ENCODE measurements at regions not wholly inside any gene's neighbourhood (a gene's known extent, or its start where the extent isn't known, plus 50 kb on each side); places are given as distances from the start of the nearest gene placed in this dataset.

GRCh38 chr11:109300211-109300610 lies 121.8 kb upstream of the C11orf87 start:
- Histone ChIP-seq H3K4me1 (ENCODE audit: control insufficient read depth in 3 of 3, insufficient read depth in 2 of 3, low read depth in 1 of 3, low read length in 2 of 3) (no peaks in the 10 kb centered on the region), H3K4me3 (ENCODE audit: low read depth in 1 of 3, low read length in 3 of 3) (no peak overlapping the region), H3K27ac (ENCODE audit: low read depth in 1 of 3, low read length in 2 of 3) (no peak overlapping the region), H3K9me3 (ENCODE audit: control insufficient read depth in 2 of 2, insufficient read depth in 1 of 2, low read depth in 1 of 2, low read length in 1 of 2) (peaks cover 0 to 2% of the 10 kb centered on the region in 2 donors), H3K27me3 (ENCODE audit: control insufficient read depth in 3 of 3, insufficient read depth in 3 of 3, low read length in 3 of 3) (no peaks in the 10 kb centered on the region), H3K36me3 (ENCODE audit: control insufficient read depth in 3 of 3, insufficient read depth in 2 of 3, low read depth in 1 of 3, low read length in 3 of 3) (no peaks in the 10 kb centered on the region)
- DNase-seq (no peak), FAIRE-seq (no peak)
- WGBS, 3 donors, result 70 to 73% (median 70%) methylated on average over 3 of the region's 3 CpGs

DNA sequence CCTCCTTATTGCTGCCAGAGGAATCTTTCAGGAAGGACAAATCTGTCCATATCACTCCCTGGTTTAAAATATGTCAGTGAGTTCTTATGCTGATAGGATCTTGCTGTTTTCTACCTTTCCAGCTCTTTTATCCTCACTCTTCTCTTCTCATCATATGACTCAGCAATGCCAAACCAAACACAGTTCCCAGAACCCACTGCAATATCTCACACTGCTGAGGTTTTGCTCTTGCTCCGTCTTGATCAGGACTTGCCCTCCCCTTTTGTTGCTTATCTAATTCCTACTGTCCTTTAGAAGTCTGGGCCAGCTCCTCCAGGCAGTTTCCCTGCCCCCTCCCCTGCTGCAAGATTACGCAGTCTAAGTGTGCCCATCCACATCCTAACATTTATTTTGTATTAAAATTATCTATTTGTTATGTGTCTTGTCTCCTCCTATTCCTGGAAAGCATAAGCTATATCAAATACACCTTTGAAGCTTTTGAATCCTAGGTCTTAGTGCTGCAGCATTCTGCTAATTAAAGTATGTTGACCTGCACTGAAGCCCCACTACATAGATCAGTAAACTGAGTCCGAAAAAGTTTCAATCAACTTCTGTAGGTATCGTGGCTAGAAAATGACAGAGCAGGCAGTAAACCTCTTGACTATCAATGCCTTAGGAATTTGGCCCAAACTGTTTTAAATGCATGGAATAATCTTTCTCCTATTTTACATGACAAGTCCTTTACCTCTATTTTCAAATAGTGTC lies 119.2 kb upstream of the C11orf87 start:
- FAIRE-seq, result no peak
- H3K27me3 ChIP-seq (ENCODE audit: control insufficient read depth in 3 of 3, insufficient read depth in 3 of 3, low read length in 3 of 3), result no peaks in the 10 kb centered on the region

DNA sequence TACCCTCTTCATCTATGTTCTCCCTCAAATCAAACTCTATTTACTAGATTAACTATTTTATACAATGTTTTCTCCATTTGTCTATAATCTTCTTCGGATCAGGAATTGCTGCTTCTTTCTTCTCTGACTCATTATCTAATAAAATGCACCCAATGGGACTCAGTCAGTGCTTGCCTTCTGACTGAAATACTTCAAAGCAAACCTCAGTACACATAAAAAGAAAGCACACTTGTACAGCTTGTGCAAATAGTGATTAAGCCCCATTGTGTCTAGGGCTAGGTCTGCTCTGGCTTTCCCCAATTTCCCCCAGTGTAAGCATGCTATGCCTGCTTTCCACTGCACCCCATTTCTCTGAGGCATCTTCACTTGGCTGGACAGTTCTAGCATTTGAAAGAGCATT lies 118.6 kb upstream of the C11orf87 start:
- 32 to 57% (median 47%) methylated on average over 1 of the region's 1 CpG for WGBS, 3 donors
- FAIRE-seq (no peak), DNase-seq (no peak)
- Histone ChIP-seq H3K27ac (ENCODE audit: low read depth in 1 of 3, low read length in 2 of 3) (no peak overlapping the region), H3K4me3 (ENCODE audit: low read depth in 1 of 3, low read length in 3 of 3) (no peak overlapping the region), H3K4me1 (ENCODE audit: control insufficient read depth in 3 of 3, insufficient read depth in 2 of 3, low read depth in 1 of 3, low read length in 2 of 3) (no peaks in the 10 kb centered on the region), H3K36me3 (ENCODE audit: control insufficient read depth in 3 of 3, insufficient read depth in 2 of 3, low read depth in 1 of 3, low read length in 3 of 3) (no peaks in the 10 kb centered on the region), H3K27me3 (ENCODE audit: control insufficient read depth in 3 of 3, insufficient read depth in 3 of 3, low read length in 3 of 3) (no peaks in the 10 kb centered on the region), H3K9me3 (ENCODE audit: control insufficient read depth in 2 of 2, insufficient read depth in 1 of 2, low read depth in 1 of 2, low read length in 1 of 2) (no peaks in the 10 kb centered on the region)

More for the DNA sequence above, 119.2 kb upstream of the C11orf87 start:
- H3K4me3 ChIP-seq (ENCODE audit: low read depth in 1 of 3, low read length in 3 of 3), result no peak overlapping the region
- no peaks in the 10 kb centered on the region for H3K36me3 ChIP-seq (ENCODE audit: control insufficient read depth in 3 of 3, insufficient read depth in 2 of 3, low read depth in 1 of 3, low read length in 3 of 3)
- DNase-seq, result no peak
- no peak overlapping the region for H3K27ac ChIP-seq (ENCODE audit: low read depth in 1 of 3, low read length in 2 of 3)
- H3K4me1 ChIP-seq (ENCODE audit: control insufficient read depth in 3 of 3, insufficient read depth in 2 of 3, low read depth in 1 of 3, low read length in 2 of 3), result no peaks in the 10 kb centered on the region
- no peaks in the 10 kb centered on the region for H3K9me3 ChIP-seq (ENCODE audit: control insufficient read depth in 2 of 2, insufficient read depth in 1 of 2, low read depth in 1 of 2, low read length in 1 of 2)
- 65 to 74% (median 68%) methylated on average over 4 of the region's 4 CpGs for WGBS, 3 donors

DNA sequence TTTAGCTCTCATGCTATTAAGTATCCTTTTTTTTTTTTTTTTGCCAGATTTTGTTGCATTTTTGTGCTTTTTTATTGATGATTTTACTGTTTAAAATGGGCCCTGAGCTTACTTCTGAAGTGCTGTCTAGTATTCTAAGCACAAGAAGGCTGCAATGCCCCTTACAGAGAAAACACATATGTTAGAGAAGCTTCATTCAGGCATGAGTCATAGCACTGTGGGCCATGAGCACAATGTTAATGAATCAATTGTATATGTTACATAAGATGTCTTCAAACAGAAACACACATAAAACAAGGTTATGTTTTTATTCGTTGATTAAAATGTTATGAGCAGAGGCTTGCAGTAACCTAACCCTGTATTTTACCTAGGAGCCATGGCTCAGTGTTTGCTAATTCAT lies 117.8 kb upstream of the C11orf87 start:
- Histone ChIP-seq H3K27me3 (ENCODE audit: control insufficient read depth in 3 of 3, insufficient read depth in 3 of 3, low read length in 3 of 3) (no peaks in the 10 kb centered on the region), H3K36me3 (ENCODE audit: control insufficient read depth in 3 of 3, insufficient read depth in 2 of 3, low read depth in 1 of 3, low read length in 3 of 3) (no peaks in the 10 kb centered on the region), H3K9me3 (ENCODE audit: control insufficient read depth in 2 of 2, insufficient read depth in 1 of 2, low read depth in 1 of 2, low read length in 1 of 2) (no peaks in the 10 kb centered on the region), H3K4me1 (ENCODE audit: control insufficient read depth in 3 of 3, insufficient read depth in 2 of 3, low read depth in 1 of 3, low read length in 2 of 3) (no peaks in the 10 kb centered on the region), H3K4me3 (ENCODE audit: low read depth in 1 of 3, low read length in 3 of 3) (no peak overlapping the region), H3K27ac (ENCODE audit: low read depth in 1 of 3, low read length in 2 of 3) (no peak overlapping the region)
- no peak for DNase-seq
- WGBS, 3 donors, result 65 to 95% (median 91%) methylated on average over 1 of the region's 1 CpG
- no peak for FAIRE-seq

GRCh38 chr11:109305009-109305408 lies 117.0 kb upstream of the C11orf87 start:
- Histone ChIP-seq H3K9me3 (ENCODE audit: control insufficient read depth in 2 of 2, insufficient read depth in 1 of 2, low read depth in 1 of 2, low read length in 1 of 2) (no peaks in the 10 kb centered on the region), H3K27ac (ENCODE audit: low read depth in 1 of 3, low read length in 2 of 3) (no peak overlapping the region), H3K36me3 (ENCODE audit: control insufficient read depth in 3 of 3, insufficient read depth in 2 of 3, low read depth in 1 of 3, low read length in 3 of 3) (no peaks in the 10 kb centered on the region), H3K27me3 (ENCODE audit: control insufficient read depth in 3 of 3, insufficient read depth in 3 of 3, low read length in 3 of 3) (no peaks in the 10 kb centered on the region), H3K4me1 (ENCODE audit: control insufficient read depth in 3 of 3, insufficient read depth in 2 of 3, low read depth in 1 of 3, low read length in 2 of 3) (no peaks in the 10 kb centered on the region), H3K4me3 (ENCODE audit: low read depth in 1 of 3, low read length in 3 of 3) (no peak overlapping the region)
- WGBS, 3 donors, result 87 to 90% (median 89%) methylated on average over 7 of the region's 7 CpGs
- DNase-seq (no peak), FAIRE-seq (no peak)

- no peaks in the 10 kb centered on the region for H3K9me3 ChIP-seq (ENCODE audit: control insufficient read depth in 2 of 2, insufficient read depth in 1 of 2, low read depth in 1 of 2, low read length in 1 of 2)
- WGBS, 3 donors, result 48 to 70% (median 51%) methylated on average over 2 of the region's 2 CpGs
- H3K4me3 ChIP-seq (ENCODE audit: low read depth in 1 of 3, low read length in 3 of 3), result no peak overlapping the region
- no peak for DNase-seq
- H3K4me1 ChIP-seq (ENCODE audit: control insufficient read depth in 3 of 3, insufficient read depth in 2 of 3, low read depth in 1 of 3, low read length in 2 of 3), result no peaks in the 10 kb centered on the region
- H3K27ac ChIP-seq (ENCODE audit: low read depth in 1 of 3, low read length in 2 of 3), result no peak overlapping the region
- no peak for FAIRE-seq
- no peaks in the 10 kb centered on the region for H3K27me3 ChIP-seq (ENCODE audit: control insufficient read depth in 3 of 3, insufficient read depth in 3 of 3, low read length in 3 of 3)
- H3K36me3 ChIP-seq (ENCODE audit: control insufficient read depth in 3 of 3, insufficient read depth in 2 of 3, low read depth in 1 of 3, low read length in 3 of 3), result no peaks in the 10 kb centered on the region
Measured at GRCh38 chr11:109306322-109306721, 115.7 kb upstream of the C11orf87 start.

- no peaks in the 10 kb centered on the region for H3K9me3 ChIP-seq (ENCODE audit: control insufficient read depth in 2 of 2, insufficient read depth in 1 of 2, low read depth in 1 of 2, low read length in 1 of 2)
- no peak overlapping the region for H3K4me3 ChIP-seq (ENCODE audit: low read depth in 1 of 3, low read length in 3 of 3)
- DNase-seq (no peak), FAIRE-seq (no peak)
- 82 to 91% (median 88%) methylated on average over 3 of the region's 3 CpGs for WGBS, 3 donors
- no peaks in the 10 kb centered on the region for H3K4me1 ChIP-seq (ENCODE audit: control insufficient read depth in 3 of 3, insufficient read depth in 2 of 3, low read depth in 1 of 3, low read length in 2 of 3)
- H3K27ac ChIP-seq (ENCODE audit: low read depth in 1 of 3, low read length in 2 of 3), result no peak overlapping the region
- H3K36me3 ChIP-seq (ENCODE audit: control insufficient read depth in 3 of 3, insufficient read depth in 2 of 3, low read depth in 1 of 3, low read length in 3 of 3), result no peaks in the 10 kb centered on the region
- no peaks in the 10 kb centered on the region for H3K27me3 ChIP-seq (ENCODE audit: control insufficient read depth in 3 of 3, insufficient read depth in 3 of 3, low read length in 3 of 3)
Measured at GRCh38 chr11:109307366-109307765, 114.6 kb upstream of the C11orf87 start.

DNA sequence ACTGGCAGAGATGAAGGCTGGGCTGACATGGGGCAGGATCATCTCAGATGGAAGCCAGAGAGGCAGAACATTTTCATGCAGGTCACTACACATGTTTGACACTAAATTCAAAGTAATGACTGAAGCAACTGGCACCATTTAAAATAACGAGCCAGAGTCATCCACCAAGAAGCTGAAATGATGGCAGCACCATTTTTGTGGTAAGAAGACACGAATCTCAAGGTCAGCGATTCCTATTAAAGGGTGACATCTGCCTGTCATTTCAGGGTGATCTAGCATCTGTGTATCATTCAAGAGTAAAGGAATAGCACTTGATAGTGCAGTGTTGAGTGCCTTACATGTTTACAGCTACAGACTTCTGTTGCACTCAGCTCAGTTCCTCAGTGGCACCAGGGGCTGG lies 113.4 kb upstream of the C11orf87 start:
- 61 to 79% (median 64%) methylated on average over 3 of the region's 3 CpGs for WGBS, 3 donors

DNA sequence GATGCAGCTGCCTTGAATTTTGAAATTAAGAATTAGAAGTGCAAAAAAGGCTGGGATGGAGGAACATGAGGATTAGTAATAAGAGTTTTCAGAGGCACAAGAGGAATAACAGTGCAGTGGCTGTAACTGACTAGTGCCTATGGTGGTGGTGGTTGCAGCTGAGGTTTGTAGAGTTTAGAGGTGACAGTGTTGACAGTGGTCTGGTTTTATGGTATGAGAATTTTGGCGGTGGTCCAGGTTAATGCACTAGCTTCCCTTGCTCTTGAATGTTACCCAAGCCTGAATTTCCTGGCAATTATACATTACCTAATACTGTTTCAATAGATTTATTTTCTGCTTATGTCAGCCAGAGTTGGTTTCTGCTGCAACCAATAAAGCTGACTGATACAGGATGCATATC lies 112.8 kb upstream of the C11orf87 start:
- no peak for DNase-seq
- no peak for FAIRE-seq
- 73 to 92% (median 75%) methylated on average over 1 of the region's 1 CpG for WGBS, 3 donors
- Histone ChIP-seq H3K27me3 (ENCODE audit: control insufficient read depth in 3 of 3, insufficient read depth in 3 of 3, low read length in 3 of 3) (no peaks in the 10 kb centered on the region), H3K27ac (ENCODE audit: low read depth in 1 of 3, low read length in 2 of 3) (no peak overlapping the region), H3K9me3 (ENCODE audit: control insufficient read depth in 2 of 2, insufficient read depth in 1 of 2, low read depth in 1 of 2, low read length in 1 of 2) (no peaks in the 10 kb centered on the region), H3K36me3 (ENCODE audit: control insufficient read depth in 3 of 3, insufficient read depth in 2 of 3, low read depth in 1 of 3, low read length in 3 of 3) (no peaks in the 10 kb centered on the region), H3K4me3 (ENCODE audit: low read depth in 1 of 3, low read length in 3 of 3) (no peak overlapping the region), H3K4me1 (ENCODE audit: control insufficient read depth in 3 of 3, insufficient read depth in 2 of 3, low read depth in 1 of 3, low read length in 2 of 3) (no peaks in the 10 kb centered on the region)

More for the DNA sequence above, 113.4 kb upstream of the C11orf87 start:
- H3K36me3 ChIP-seq (ENCODE audit: control insufficient read depth in 3 of 3, insufficient read depth in 2 of 3, low read depth in 1 of 3, low read length in 3 of 3), result no peaks in the 10 kb centered on the region
- H3K4me3 ChIP-seq (ENCODE audit: low read depth in 1 of 3, low read length in 3 of 3), result no peak overlapping the region
- DNase-seq (no peak), FAIRE-seq (no peak)
- H3K4me1 ChIP-seq (ENCODE audit: control insufficient read depth in 3 of 3, insufficient read depth in 2 of 3, low read depth in 1 of 3, low read length in 2 of 3), result no peaks in the 10 kb centered on the region
- no peaks in the 10 kb centered on the region for H3K27me3 ChIP-seq (ENCODE audit: control insufficient read depth in 3 of 3, insufficient read depth in 3 of 3, low read length in 3 of 3)
- H3K27ac ChIP-seq (ENCODE audit: low read depth in 1 of 3, low read length in 2 of 3), result no peak overlapping the region
- H3K9me3 ChIP-seq (ENCODE audit: control insufficient read depth in 2 of 2, insufficient read depth in 1 of 2, low read depth in 1 of 2, low read length in 1 of 2), result no peaks in the 10 kb centered on the region
